Brain microvascular endothelial cell (primary cell): ENCODE measurements at regions not wholly inside any gene's neighbourhood (a gene's known extent, or its start where the extent isn't known, plus 50 kb on each side); places are given as distances from the start of the nearest gene placed in this dataset.

Experiments used
- DNase-seq: peaks from one replicate; pipeline ENCODE4 v3.0.0-alpha.2; 2020
- H3K27ac ChIP-seq: fragments of 250-450 bp; sonication (Bioruptor Pico); 2 replicates; pipeline ENCODE4 v1.5.1; 2020; ENCODE audit warnings: mild to moderate bottlenecking, moderate library complexity
- H3K27me3 ChIP-seq: fragments of 250-450 bp; sonication (Bioruptor Pico); replicated peaks from 2 replicates; pipeline ENCODE4 v1.5.1; 2020; ENCODE audit warnings: mild to moderate bottlenecking
- H3K36me3 ChIP-seq: fragments of 250-450 bp; sonication (Bioruptor Pico); replicated peaks from 2 replicates; pipeline ENCODE4 v1.5.1; 2020; ENCODE audit warnings: mild to moderate bottlenecking
- H3K4me3 ChIP-seq: 2 replicates; pipeline ENCODE4 v1.5.1; 2011; ENCODE audit warnings: low read depth, mild to moderate bottlenecking, control low read depth, low read length, moderate library complexity
- CTCF ChIP-seq: IDR thresholded peaks from 2 replicates; pipeline ENCODE4 v1.5.1; 2011; ENCODE audit warnings: low read depth, mild to moderate bottlenecking, moderate library complexity, low read length, control low read depth, inconsistent platforms; ENCODE audit errors: missing control alignments
- in situ Hi-C: cut with HindIII; loops from 2 replicates; pipeline ENCODE4 v1.10.0; 2017; ENCODE audit warnings: low sequenced_read_pairs, low pct_ligation_motif_present

DNA sequence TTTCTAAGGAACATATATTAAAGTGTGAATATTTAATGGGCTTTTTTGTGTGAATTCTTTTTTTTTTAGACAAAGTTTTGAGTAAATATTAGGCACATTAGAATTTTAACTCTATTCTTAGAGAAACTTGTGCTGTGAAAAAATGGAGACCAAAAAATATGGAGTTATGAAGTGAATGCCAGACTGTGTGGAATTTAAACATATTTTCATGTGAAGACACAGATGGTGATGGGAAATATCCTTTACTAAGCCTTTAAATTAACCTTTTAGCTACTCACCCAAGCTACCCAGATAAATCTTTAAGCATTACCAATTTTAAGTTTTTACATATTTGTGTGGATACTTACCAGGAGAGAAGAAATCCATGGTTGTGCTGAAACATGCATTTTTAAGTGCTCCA, 148.8 kb upstream of the OTX2 start:
- Histone ChIP-seq H3K36me3 (no peaks in the 10 kb centered on the region), H3K27ac (no peak overlapping the region), H3K27me3 (no peaks in the 10 kb centered on the region), H3K4me3 (no peak overlapping the region)
- in situ Hi-C loops = no loop called here
- DNase-seq = no peak
- TF ChIP-seq CTCF = no peak

GRCh38 chr14:56956182-56956581, 145.9 kb upstream of the OTX2 start:
- TF ChIP-seq CTCF = no peak
- Histone ChIP-seq H3K36me3 (no peaks in the 10 kb centered on the region), H3K27ac (no peak overlapping the region), H3K4me3 (no peak overlapping the region), H3K27me3 (no peaks in the 10 kb centered on the region)
- in situ Hi-C loops = no loop called here
- DNase-seq = no peak

GRCh38 chr14:56955745-56956144, 145.5 kb upstream of the OTX2 start:
- no peak for DNase-seq
- no peaks in the 10 kb centered on the region for H3K36me3 ChIP-seq
- H3K27ac ChIP-seq = no peak overlapping the region
- no peak overlapping the region for H3K4me3 ChIP-seq
- in situ Hi-C loops = no loop called here
- no peak for TF ChIP-seq CTCF
- H3K27me3 ChIP-seq = no peaks in the 10 kb centered on the region

DNA sequence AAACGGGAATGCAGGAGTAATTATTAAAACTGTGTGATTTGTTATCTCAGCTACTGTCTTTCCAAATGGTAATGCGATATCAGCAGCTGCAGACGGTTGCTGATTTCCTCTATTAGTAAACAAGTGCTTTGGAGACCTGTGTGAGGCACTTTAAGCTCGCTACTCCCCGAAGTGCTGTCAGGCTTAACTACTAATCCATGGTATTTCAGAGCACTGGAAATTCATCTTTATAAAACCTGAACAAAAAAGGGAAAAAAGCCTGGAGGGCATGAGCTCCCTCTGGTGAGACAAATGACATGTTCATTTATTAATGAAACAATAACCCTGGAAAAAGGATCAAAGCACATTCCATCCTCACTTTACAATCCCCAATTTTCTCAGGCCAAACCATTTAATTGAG, 143.6 kb upstream of the OTX2 start:
- H3K27me3 ChIP-seq = no peaks in the 10 kb centered on the region
- in situ Hi-C loops = no loop called here
- TF ChIP-seq CTCF = no peak
- no peaks in the 10 kb centered on the region for H3K36me3 ChIP-seq
- no peak overlapping the region for H3K27ac ChIP-seq
- no peak for DNase-seq
- no peak overlapping the region for H3K4me3 ChIP-seq

DNA sequence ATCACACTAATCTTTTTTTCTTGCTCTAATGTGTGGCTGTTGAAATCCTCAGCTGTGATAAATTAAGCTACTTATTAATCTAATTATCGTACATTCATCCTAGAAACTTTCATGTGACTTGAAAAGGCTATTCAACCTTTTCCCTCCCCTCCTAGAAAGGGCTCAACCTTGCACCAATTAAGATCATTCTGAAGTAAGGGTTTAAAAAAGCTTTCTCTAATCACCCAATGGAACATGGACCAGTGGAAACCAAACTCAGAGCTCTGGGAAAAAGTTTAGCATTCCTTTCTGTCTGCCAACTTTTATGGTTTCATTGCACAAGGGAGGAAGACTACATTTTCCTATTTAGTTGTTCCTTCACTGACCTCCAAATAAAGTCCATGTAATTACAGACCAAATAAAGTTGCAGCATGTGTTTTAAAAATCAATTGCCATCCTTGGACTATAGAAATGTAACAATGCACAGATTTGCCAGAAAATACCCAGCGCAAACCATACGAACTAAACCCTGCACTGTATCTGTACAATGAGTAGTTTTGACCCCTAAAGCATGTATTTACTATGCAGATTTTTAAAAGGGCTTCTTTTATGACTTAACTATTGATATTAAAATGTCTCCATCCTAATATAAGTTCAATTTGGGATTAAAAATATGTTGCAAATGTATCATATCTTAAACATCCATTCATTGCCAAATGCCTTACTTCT, 142.6 kb upstream of the OTX2 start:
- in situ Hi-C loops = no loop called here
- TF ChIP-seq CTCF = no peak
- no peak overlapping the region for H3K27ac ChIP-seq

DNA sequence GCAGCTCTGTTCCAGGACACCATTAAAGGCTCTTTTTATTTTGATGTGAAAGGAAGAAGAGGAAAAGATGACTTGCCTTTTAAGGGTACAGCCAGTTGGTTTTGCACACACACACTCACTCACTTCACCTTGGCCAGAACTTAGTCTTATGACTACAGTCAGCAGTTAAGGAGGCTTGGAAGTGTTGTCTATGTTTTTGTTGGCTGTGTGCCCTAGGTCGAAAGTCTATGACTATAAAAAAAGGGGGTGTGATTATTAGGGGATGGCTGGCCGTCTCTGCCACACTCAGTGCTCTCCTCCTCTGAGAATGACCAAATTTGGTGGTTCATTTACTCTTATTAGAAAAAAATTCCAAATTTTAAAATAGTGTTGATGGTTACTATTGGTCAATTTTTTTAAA, 139.5 kb upstream of the OTX2 start:
- Histone ChIP-seq H3K27me3 (no peaks in the 10 kb centered on the region), H3K36me3 (no peaks in the 10 kb centered on the region), H3K27ac (no peak overlapping the region), H3K4me3 (no peak overlapping the region)
- no peak for DNase-seq
- in situ Hi-C loops = no loop called here
- TF ChIP-seq CTCF = no peak

More for the DNA sequence above, 142.6 kb upstream of the OTX2 start:
- Histone ChIP-seq H3K27me3 (no peaks in the 10 kb centered on the region), H3K4me3 (no peak overlapping the region), H3K36me3 (no peaks in the 10 kb centered on the region)
- no peak for DNase-seq
